Left renal cortex interstitium (tissue), 4 donors: ENCODE measurements at regions not wholly inside any gene's neighbourhood (a gene's known extent, or its start where the extent isn't known, plus 50 kb on each side); places are given as distances from the start of the nearest gene placed in this dataset.

Source experiments
- DNase-seq, 4 donors: peaks; one replicate each; pipeline ENCODE4 v3.0.0-alpha.2; 2013; ENCODE audit warnings: low read depth in 4 of 4, low spot score in 2 of 4, missing footprints in 1 of 4

- no peak for DNase-seq
These were observed 49.9 kb downstream of the RIN2 start for GRCh38 chr20:19807946-19808330.

GRCh38 chr20:19808498-19808897 lies 50.4 kb downstream of the RIN2 start:
- DNase-seq: no peak

GRCh38 chr20:19809505-19809904 lies 51.4 kb downstream of the RIN2 start:
- DNase-seq: no peak

- no peak for DNase-seq
These were observed 53.2 kb downstream of the RIN2 start for GRCh38 chr20:19811231-19811630.

- DNase-seq: no peak
These were observed 54.0 kb downstream of the RIN2 start for GRCh38 chr20:19812056-19812455.

- no peak for DNase-seq
These were observed 54.6 kb downstream of the RIN2 start for GRCh38 chr20:19812696-19813095.

- DNase-seq: no peak
These were observed 56.0 kb downstream of the RIN2 start for GRCh38 chr20:19813846-19814640.

GRCh38 chr20:19815553-19815991 lies 57.5 kb downstream of the RIN2 start:
- DNase-seq: no peak

- DNase-seq: no peak
These were observed 58.3 kb downstream of the RIN2 start for GRCh38 chr20:19816386-19816785.

- DNase-seq: no peak
These were observed 59.0 kb downstream of the RIN2 start for GRCh38 chr20:19817017-19817416.

GRCh38 chr20:19819149-19819548 lies 61.1 kb downstream of the RIN2 start:
- no peak for DNase-seq

- DNase-seq: no peak
These were observed 62.6 kb downstream of the RIN2 start for GRCh38 chr20:19820555-19821211.

GRCh38 chr20:19821606-19822005 lies 63.5 kb downstream of the RIN2 start:
- no peak for DNase-seq

GRCh38 chr20:19823216-19823615 lies 65.2 kb downstream of the RIN2 start:
- DNase-seq: no peak

GRCh38 chr20:19823971-19824370 lies 65.9 kb downstream of the RIN2 start:
- no peak for DNase-seq

- DNase-seq: no peak
These were observed 66.8 kb downstream of the RIN2 start for GRCh38 chr20:19824861-19825260.

GRCh38 chr20:19826179-19826914 lies 68.3 kb downstream of the RIN2 start:
- DNase-seq: no peak

- no peak for DNase-seq
These were observed 69.8 kb downstream of the RIN2 start for GRCh38 chr20:19827818-19828217.

GRCh38 chr20:19828232-19828631 lies 70.2 kb downstream of the RIN2 start:
- no peak for DNase-seq

- DNase-seq: no peak
These were observed 72.2 kb downstream of the RIN2 start for GRCh38 chr20:19830211-19830785.

GRCh38 chr20:19832875-19833274 lies 74.8 kb downstream of the RIN2 start:
- no peak for DNase-seq
